Suprapubic skin (tissue), 3 donors: ENCODE measurements at regions not wholly inside any gene's neighbourhood (a gene's known extent, or its start where the extent isn't known, plus 50 kb on each side); places are given as distances from the start of the nearest gene placed in this dataset.

Experiments used
- EP300 ChIP-seq: sonication (generic); formaldehyde crosslinking; IDR thresholded peaks from one replicate; pipeline ENCODE4 v1.6.1; 2017; ENCODE audit warnings: antibody characterized with exemption
- TF ChIP-seq, protein P1 (sequence below), 2 donors: fragments of 200-600 bp in 1 of 2; fragments of 450-650 bp in 1 of 2; sonication (generic) in 1 of 2; IDR thresholded peaks; one replicate each; pipeline ENCODE4 v1.5.1; 2016 to 2019; ENCODE audit warnings: antibody characterized with exemption in 2 of 2, mild to moderate bottlenecking in 1 of 2, moderate library complexity in 1 of 2

DNA sequence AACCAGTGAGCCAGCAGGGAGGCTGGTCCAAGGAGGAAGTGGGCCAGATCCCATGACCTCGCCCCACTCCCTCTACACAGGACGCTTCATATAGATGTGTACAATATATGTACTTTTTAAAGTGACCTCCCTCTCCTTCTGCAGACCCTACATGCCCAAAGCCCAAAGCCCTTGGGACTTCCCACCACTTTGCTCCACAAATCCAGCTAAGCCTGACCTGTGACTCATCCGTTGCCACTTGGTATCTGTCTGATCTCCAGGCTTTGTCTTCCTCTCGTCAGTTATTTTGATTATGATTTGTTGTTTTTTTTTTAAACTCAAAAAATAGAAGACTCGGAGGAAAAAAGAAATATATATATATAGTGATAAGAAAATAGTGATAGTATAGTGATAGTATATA, 470.8 kb downstream of the KCNJ3 start:
- TF ChIP-seq, protein P1, sequence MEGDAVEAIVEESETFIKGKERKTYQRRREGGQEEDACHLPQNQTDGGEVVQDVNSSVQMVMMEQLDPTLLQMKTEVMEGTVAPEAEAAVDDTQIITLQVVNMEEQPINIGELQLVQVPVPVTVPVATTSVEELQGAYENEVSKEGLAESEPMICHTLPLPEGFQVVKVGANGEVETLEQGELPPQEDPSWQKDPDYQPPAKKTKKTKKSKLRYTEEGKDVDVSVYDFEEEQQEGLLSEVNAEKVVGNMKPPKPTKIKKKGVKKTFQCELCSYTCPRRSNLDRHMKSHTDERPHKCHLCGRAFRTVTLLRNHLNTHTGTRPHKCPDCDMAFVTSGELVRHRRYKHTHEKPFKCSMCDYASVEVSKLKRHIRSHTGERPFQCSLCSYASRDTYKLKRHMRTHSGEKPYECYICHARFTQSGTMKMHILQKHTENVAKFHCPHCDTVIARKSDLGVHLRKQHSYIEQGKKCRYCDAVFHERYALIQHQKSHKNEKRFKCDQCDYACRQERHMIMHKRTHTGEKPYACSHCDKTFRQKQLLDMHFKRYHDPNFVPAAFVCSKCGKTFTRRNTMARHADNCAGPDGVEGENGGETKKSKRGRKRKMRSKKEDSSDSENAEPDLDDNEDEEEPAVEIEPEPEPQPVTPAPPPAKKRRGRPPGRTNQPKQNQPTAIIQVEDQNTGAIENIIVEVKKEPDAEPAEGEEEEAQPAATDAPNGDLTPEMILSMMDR (IDR thresholded peaks at IDR 0.05): no peak
- no peak for TF ChIP-seq EP300
